CD14-positive monocyte (primary cell): ENCODE measurements at regions not wholly inside any gene's neighbourhood (a gene's known extent, or its start where the extent isn't known, plus 50 kb on each side); places are given as distances from the start of the nearest gene placed in this dataset.

Experiments
- DNase-seq, 3 donors: peaks; one replicate each; pipeline ENCODE4 v3.0.0-alpha.2; 2011 to 2022
- H2AFZ ChIP-seq: 2 replicates; pipeline ENCODE4 v1.6.0; 2012; ENCODE audit warnings: mild to moderate bottlenecking, low read depth, low read length, inconsistent platforms; ENCODE audit not compliant: insufficient read depth, poor library complexity, severe bottlenecking
- H3K27ac ChIP-seq, 2 donors: 1 replicate in 1 of 2; 2 replicates in 1 of 2; pipeline ENCODE4 v1.5.1; 2012 to 2013; ENCODE audit warnings: low read length in 2 of 2, control low read depth in 1 of 2, inconsistent platforms in 1 of 2, low read depth in 1 of 2, mild to moderate bottlenecking in 1 of 2
- H3K27me3 ChIP-seq, 2 donors: one replicate each; pipeline versions ENCODE4 v1.6.0 to v1.6.1; 2011 to 2013; ENCODE audit warnings: low read length in 2 of 2; ENCODE audit not compliant: control insufficient read depth in 2 of 2, insufficient read depth in 2 of 2
- H3K36me3 ChIP-seq, 2 donors: replicated peaks in 1 of 2; 1 replicate in 1 of 2; 2 replicates in 1 of 2; pipeline versions ENCODE4 v1.5.1 to v1.6.1; 2012 to 2013; ENCODE audit warnings: low read length in 2 of 2, control low read depth in 1 of 2, inconsistent platforms in 1 of 2, mild to moderate bottlenecking in 1 of 2; ENCODE audit not compliant: insufficient read depth in 2 of 2, control insufficient read depth in 1 of 2
- H3K4me1 ChIP-seq, 2 donors: 1 replicate in 1 of 2; 2 replicates in 1 of 2; pipeline versions ENCODE4 v1.5.1 to v1.6.1; 2012 to 2013; ENCODE audit warnings: low read length in 2 of 2, control low read depth in 1 of 2, inconsistent platforms in 1 of 2, mild to moderate bottlenecking in 1 of 2, moderate library complexity in 1 of 2; ENCODE audit not compliant: insufficient read depth in 2 of 2, control insufficient read depth in 1 of 2
- H3K4me2 ChIP-seq: replicated peaks from 2 replicates; pipeline ENCODE3; 2012; ENCODE audit warnings: low read length, moderate library complexity, mild to moderate bottlenecking; ENCODE audit not compliant: poor library complexity, severe bottlenecking; ENCODE audit errors: extremely low read depth
- H3K4me3 ChIP-seq, 3 experiments: fragments of 200-600 bp in 1 of 3; sonication (generic) in 1 of 3; replicated peaks in 1 of 3; 1 replicate in 2 of 3; 2 replicates in 1 of 3; pipeline ENCODE4 v1.5.1; 2011 to 2013; ENCODE audit warnings: low read length in 3 of 3, mild to moderate bottlenecking in 3 of 3, control low read depth in 2 of 3, low read depth in 2 of 3, inconsistent platforms in 1 of 3, moderate library complexity in 1 of 3
- H3K79me2 ChIP-seq: 2 replicates; pipeline ENCODE4 v1.6.0; 2012; ENCODE audit warnings: mild to moderate bottlenecking, control low read depth, inconsistent platforms, low read length, moderate library complexity; ENCODE audit not compliant: insufficient read depth
- H3K9ac ChIP-seq: 2 replicates; pipeline ENCODE4 v1.6.0; 2017; ENCODE audit warnings: low read length, mild to moderate bottlenecking; ENCODE audit not compliant: insufficient read depth, poor library complexity, severe bottlenecking
- H3K9me3 ChIP-seq, 2 donors: replicated peaks in 1 of 2; 1 replicate in 1 of 2; 2 replicates in 1 of 2; pipeline versions ENCODE4 v1.5.1 to v1.6.1; 2012 to 2013; ENCODE audit warnings: low read length in 2 of 2, control low read depth in 1 of 2; ENCODE audit not compliant: control insufficient read depth in 1 of 2, insufficient read depth in 1 of 2
- H4K20me1 ChIP-seq: 2 replicates; pipeline ENCODE4 v1.6.0; 2012; ENCODE audit warnings: mild to moderate bottlenecking, low read length, control low read depth, moderate library complexity; ENCODE audit not compliant: insufficient read depth
- H3K27ac Mint-ChIP-seq, 7 donors: one replicate each; pipeline ENCODE4 v1.8.0; 2020; ENCODE audit warnings: mild to moderate bottlenecking in 7 of 7, mixed read lengths in 7 of 7, moderate library complexity in 6 of 7, inconsistent platforms in 2 of 7
- H3K27me3 Mint-ChIP-seq, 3 donors: one replicate each; pipeline ENCODE4 v1.8.0; 2021 to 2022; ENCODE audit warnings: low read depth in 3 of 3, mild to moderate bottlenecking in 3 of 3, mixed read lengths in 3 of 3, moderate library complexity in 3 of 3, inconsistent platforms in 1 of 3
- H3K36me3 Mint-ChIP-seq, 2 donors: one replicate each; pipeline ENCODE4 v1.8.0; 2020; ENCODE audit warnings: mixed read lengths in 2 of 2, inconsistent platforms in 1 of 2, mild to moderate bottlenecking in 1 of 2
- H3K4me1 Mint-ChIP-seq: one replicate; pipeline ENCODE4 v1.8.0; 2020; ENCODE audit warnings: mild to moderate bottlenecking, mixed read lengths
- H3K4me3 Mint-ChIP-seq, 2 donors: one replicate each; pipeline ENCODE4 v1.8.0; 2020; ENCODE audit warnings: mild to moderate bottlenecking in 2 of 2, mixed read lengths in 2 of 2, moderate library complexity in 1 of 2
- H3K9me3 Mint-ChIP-seq, 7 donors: one replicate each; pipeline ENCODE4 v1.8.0; 2020 to 2022; ENCODE audit warnings: mixed read lengths in 7 of 7, mild to moderate bottlenecking in 6 of 7, moderate library complexity in 6 of 7, inconsistent platforms in 2 of 7
- WGBS: methylation state at CpG from one replicate; pipeline ENCODE4 v1.1.5; 2013; ENCODE audit warnings: missing lambda C conversion rate; ENCODE audit not compliant: insufficient coverage; 5-methylcytosine and 5-hydroxymethylcytosine counted together
- intact Hi-C, 2 donors: fragments of 100-400 bp; cut with micrococcal nuclease; formaldehyde crosslinking; loops; one replicate each; pipeline versions ENCODE4 v1.15.0 to v1.15.1; 2023
- TF ChIP-seq, protein P1 (sequence below): fragments of 200-600 bp; IDR thresholded peaks from one replicate; pipeline ENCODE4 v1.8.0; 2022; ENCODE audit warnings: antibody characterized with exemption, mild to moderate bottlenecking

DNA sequence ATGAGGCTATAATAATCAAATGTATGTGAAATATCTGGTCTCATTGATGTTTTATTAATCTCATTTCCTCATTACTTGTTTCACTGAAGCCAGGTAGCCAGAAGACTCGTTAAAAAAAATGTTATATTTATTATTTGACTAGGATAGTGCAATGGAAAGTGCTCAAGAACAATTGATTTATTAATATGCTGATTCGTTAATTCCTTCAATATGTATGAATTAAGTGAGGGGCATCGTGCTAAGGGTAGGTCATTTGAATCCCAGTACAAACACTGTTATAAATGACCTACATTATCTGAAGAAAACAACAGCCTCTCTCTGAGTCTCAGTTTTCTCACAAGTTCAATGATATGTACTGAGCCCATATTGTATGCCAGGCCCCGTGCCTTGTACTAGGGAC, 214.2 kb upstream of the GPRIN3 start:
- Histone ChIP-seq H3K4me1 (no peaks in the 10 kb centered on the region), H4K20me1 (no peaks in the 10 kb centered on the region), H3K4me2 (no peak overlapping the region), H2AFZ (no peak overlapping the region), H3K27me3 (no peaks in the 10 kb centered on the region), H3K9me3 (no peaks in the 10 kb centered on the region), H3K36me3 (no peaks in the 10 kb centered on the region), H3K27ac (no peak overlapping the region), H3K79me2 (no peaks in the 10 kb centered on the region), H3K4me3 (no peak overlapping the region), H3K9ac (no peak overlapping the region)
- Mint-ChIP-seq H3K4me3 (no peak overlapping the region), H3K4me1 (no peaks in the 10 kb centered on the region), H3K36me3 (no peaks in the 10 kb centered on the region), H3K9me3 (no peaks in the 10 kb centered on the region), H3K27ac (no peak overlapping the region), H3K27me3 (no peaks in the 10 kb centered on the region)
- TF ChIP-seq, protein P1, sequence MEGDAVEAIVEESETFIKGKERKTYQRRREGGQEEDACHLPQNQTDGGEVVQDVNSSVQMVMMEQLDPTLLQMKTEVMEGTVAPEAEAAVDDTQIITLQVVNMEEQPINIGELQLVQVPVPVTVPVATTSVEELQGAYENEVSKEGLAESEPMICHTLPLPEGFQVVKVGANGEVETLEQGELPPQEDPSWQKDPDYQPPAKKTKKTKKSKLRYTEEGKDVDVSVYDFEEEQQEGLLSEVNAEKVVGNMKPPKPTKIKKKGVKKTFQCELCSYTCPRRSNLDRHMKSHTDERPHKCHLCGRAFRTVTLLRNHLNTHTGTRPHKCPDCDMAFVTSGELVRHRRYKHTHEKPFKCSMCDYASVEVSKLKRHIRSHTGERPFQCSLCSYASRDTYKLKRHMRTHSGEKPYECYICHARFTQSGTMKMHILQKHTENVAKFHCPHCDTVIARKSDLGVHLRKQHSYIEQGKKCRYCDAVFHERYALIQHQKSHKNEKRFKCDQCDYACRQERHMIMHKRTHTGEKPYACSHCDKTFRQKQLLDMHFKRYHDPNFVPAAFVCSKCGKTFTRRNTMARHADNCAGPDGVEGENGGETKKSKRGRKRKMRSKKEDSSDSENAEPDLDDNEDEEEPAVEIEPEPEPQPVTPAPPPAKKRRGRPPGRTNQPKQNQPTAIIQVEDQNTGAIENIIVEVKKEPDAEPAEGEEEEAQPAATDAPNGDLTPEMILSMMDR: no peak
- WGBS: 100% methylated on average over 1 of the region's 4 CpGs
- intact Hi-C loops: no loop called here
- no peak for DNase-seq

DNA sequence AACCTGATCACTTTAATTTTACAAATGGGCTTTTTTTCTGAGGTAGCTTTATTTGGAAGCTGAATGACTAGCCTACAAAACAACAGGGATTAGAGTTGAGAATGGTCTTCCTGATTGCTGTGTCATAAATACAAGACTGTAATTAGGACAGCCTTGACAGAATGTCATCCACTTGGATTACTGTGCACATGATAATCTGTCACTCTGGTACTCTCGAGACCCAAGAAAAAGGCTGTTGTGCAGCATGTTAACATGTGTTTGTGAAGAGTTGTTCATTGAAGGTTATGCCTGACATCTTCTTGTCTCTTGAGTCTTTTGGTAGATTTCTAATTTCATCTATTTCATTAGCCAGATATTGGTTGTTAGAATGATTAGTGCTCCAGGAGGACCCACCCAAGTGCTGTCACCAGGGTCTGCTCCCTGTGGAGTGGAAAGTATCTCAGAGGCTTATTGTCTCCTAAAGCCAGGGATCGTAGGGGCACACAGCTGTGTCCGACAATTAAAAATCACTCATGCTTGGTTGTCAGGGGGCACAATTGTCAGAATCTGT, 212.2 kb upstream of the GPRIN3 start:
- Mint-ChIP-seq H3K9me3 (no peaks in the 10 kb centered on the region), H3K4me3 (no peak overlapping the region), H3K4me1 (no peaks in the 10 kb centered on the region), H3K36me3 (no peaks in the 10 kb centered on the region), H3K27me3 (no peaks in the 10 kb centered on the region), H3K27ac (no peak overlapping the region)
- H3K4me1 ChIP-seq: no peaks in the 10 kb centered on the region
- H2AFZ ChIP-seq: no peak overlapping the region
- no peaks in the 10 kb centered on the region for H3K36me3 ChIP-seq
- H3K9ac ChIP-seq: no peak overlapping the region
- H3K79me2 ChIP-seq: no peaks in the 10 kb centered on the region
- intact Hi-C loops: no loop called here
- TF ChIP-seq, protein P1: no peak
- no peak overlapping the region for H3K27ac ChIP-seq
- H3K4me2 ChIP-seq: no peak overlapping the region
- 89% methylated on average over 3 of the region's 3 CpGs for WGBS
- H4K20me1 ChIP-seq: no peaks in the 10 kb centered on the region
- DNase-seq: no peak
- no peaks in the 10 kb centered on the region for H3K27me3 ChIP-seq
- H3K4me3 ChIP-seq: no peak overlapping the region
- H3K9me3 ChIP-seq: no peaks in the 10 kb centered on the region
